OCI-LY7 (cell line): ENCODE measurements at regions not wholly inside any gene's neighbourhood (a gene's known extent, or its start where the extent isn't known, plus 50 kb on each side); places are given as distances from the start of the nearest gene placed in this dataset.

Experiments used
- BruUV-seq: library from RNA; stranded (reverse); fragments of 400-500 nt; replicated peaks from 2 replicates; lab custom pipeline; 2021; lab: Mats Ljungman, UMichigan
- CTCF ChIA-PET: fragments of 300-600 bp; sonication (Branson Sonifier 250); formaldehyde crosslinking; loops from one replicate; lab custom pipeline; 2022; ENCODE audit warnings: antibody characterized with exemption; ENCODE audit not compliant: unreplicated experiment; lab: Charles Lee
- POLR2A ChIA-PET: fragments of 300-600 bp; sonication (Branson Sonifier 250); formaldehyde crosslinking; loops from one replicate; lab custom pipeline; 2022; ENCODE audit warnings: antibody characterized with exemption; lab: Charles Lee
- DNase-seq: peaks from one replicate; pipeline ENCODE4 v3.0.0-alpha.2; 2015; ENCODE audit warnings: low spot score
- H2AFZ ChIP-seq: fragments of 200-600 bp; sonication (generic), shearing (Covaris generic); 2 replicates; pipeline ENCODE4 v1.6.1; 2014; ENCODE audit warnings: mild to moderate bottlenecking, antibody characterized with exemption, low read length, moderate library complexity
- H3K27ac ChIP-seq: fragments of 200-600 bp; sonication (generic); 2 replicates; pipeline ENCODE4 v1.5.1; 2014; ENCODE audit warnings: mixed run types, low read depth, mild to moderate bottlenecking, moderate library complexity, low read length, inconsistent platforms; ENCODE audit not compliant: poor library complexity, severe bottlenecking
- H3K36me3 ChIP-seq: fragments of 200-600 bp; sonication (generic); 2 replicates; pipeline ENCODE4 v1.6.1; 2014; ENCODE audit warnings: mild to moderate bottlenecking, antibody characterized with exemption, low read length, moderate library complexity, mixed read lengths; ENCODE audit not compliant: insufficient read depth
- H3K4me1 ChIP-seq: fragments of 200-600 bp; sonication (generic); 2 replicates; pipeline ENCODE4 v1.5.1; 2014; ENCODE audit warnings: mild to moderate bottlenecking, low read length; ENCODE audit not compliant: insufficient read depth, poor library complexity, severe bottlenecking
- H3K4me2 ChIP-seq: fragments of 200-600 bp; sonication (generic); 2 replicates; pipeline ENCODE4 v1.6.1; 2014; ENCODE audit warnings: mild to moderate bottlenecking, low read length
- H3K4me3 ChIP-seq: fragments of 200-600 bp; sonication (generic); 2 replicates; pipeline ENCODE4 v1.5.1; 2014; ENCODE audit warnings: mild to moderate bottlenecking, low read depth, low read length; ENCODE audit not compliant: poor library complexity, severe bottlenecking
- H3K79me2 ChIP-seq: fragments of 200-600 bp; sonication (generic); 2 replicates; pipeline ENCODE4 v1.6.1; 2016; ENCODE audit warnings: low read depth, mild to moderate bottlenecking, low read length, moderate library complexity, mixed read lengths; ENCODE audit not compliant: insufficient read depth
- H3K9me2 ChIP-seq: fragments of 200-600 bp; sonication (generic); 2 replicates; pipeline ENCODE4 v1.6.1; 2016; ENCODE audit warnings: mild to moderate bottlenecking, low read length, mixed read lengths; ENCODE audit not compliant: insufficient read depth
- H3K9me3 ChIP-seq: fragments of 200-600 bp; sonication (generic); 2 replicates; pipeline ENCODE4 v1.6.1; 2014; ENCODE audit warnings: mild to moderate bottlenecking, mixed run types, low read length, mixed read lengths
- H4K20me1 ChIP-seq: fragments of 200-600 bp; sonication (generic); 2 replicates; pipeline ENCODE4 v1.6.1; 2014; ENCODE audit warnings: mild to moderate bottlenecking, antibody characterized with exemption, low read length, moderate library complexity, mixed read lengths; ENCODE audit not compliant: insufficient read depth
- EZH2phosphoT487 ChIP-seq: fragments of 200-600 bp; sonication (generic); IDR thresholded peaks from 2 replicates; pipeline ENCODE4 v1.6.1; 2018; ENCODE audit warnings: low read depth, borderline replicate concordance, mild to moderate bottlenecking, mixed run types, antibody characterized with exemption, low read length, moderate library complexity, mixed read lengths
- intact Hi-C: fragments of 100-400 bp; cut with micrococcal nuclease; formaldehyde crosslinking; loops from one replicate; pipeline ENCODE4 v1.10.0; 2022; ENCODE audit not compliant: unreplicated experiment
- TF ChIP-seq, protein P1 (sequence below): fragments of 200-600 bp; sonication (generic); conservative IDR thresholded peaks from 2 replicates; pipeline ENCODE4 v1.5.1; 2014; ENCODE audit warnings: mild to moderate bottlenecking, antibody characterized with exemption, low read length, moderate library complexity, mixed read lengths

DNA sequence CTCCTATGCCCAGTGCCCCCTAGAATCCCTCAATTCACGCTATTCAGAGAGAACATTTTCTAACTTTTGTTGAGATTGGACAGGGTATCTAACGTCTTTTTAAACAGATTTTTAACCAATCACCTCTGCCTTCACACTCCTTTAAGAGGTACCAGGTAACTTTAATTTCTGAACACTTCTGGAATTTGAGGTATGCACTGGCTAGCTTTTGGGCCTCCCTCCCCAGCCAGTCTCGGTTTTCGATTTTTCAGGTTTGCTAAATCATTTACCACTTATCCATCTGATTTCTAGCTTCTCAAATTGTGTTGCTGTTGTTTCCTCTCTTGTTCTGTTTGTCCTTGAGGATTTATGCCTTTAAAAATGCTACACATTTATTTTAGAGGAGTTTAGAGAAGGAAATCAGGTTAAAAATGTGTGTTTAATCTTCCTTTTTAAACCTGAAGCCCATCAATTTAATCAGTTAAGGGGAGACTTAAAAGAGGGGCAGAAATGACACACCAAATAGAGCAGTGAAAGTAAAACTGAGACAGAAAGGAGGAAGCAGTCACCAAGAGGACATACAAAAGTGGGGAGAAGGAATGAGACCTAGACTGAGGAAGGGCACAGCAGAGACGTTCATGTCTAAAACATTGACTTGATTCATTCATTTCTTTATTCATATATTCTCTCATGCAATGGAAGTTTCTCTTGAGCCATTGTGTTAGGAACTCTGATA is 139.6 kb upstream of the HTR2A start:
- peak overlapping the region; percentile 22; the same call in 1 of the 2 replicates for H3K4me2 ChIP-seq
- POLR2A ChIA-PET, result no interaction called here
- H3K4me1 ChIP-seq, result no peaks in the 10 kb centered on the region
- H2AFZ ChIP-seq, result peak overlapping the region; percentile 57; the same call in 1 of the 2 replicates
- DNase-seq, result peak; percentile 17
- H3K4me3 ChIP-seq, result no peak overlapping the region
- CTCF ChIA-PET, result no interaction called here
- no peak overlapping the region for H3K27ac ChIP-seq
- H4K20me1 ChIP-seq, result no peaks in the 10 kb centered on the region
- no peaks in the 10 kb centered on the region for H3K79me2 ChIP-seq
- no TSS peak for BruUV-seq
- no peaks in the 10 kb centered on the region for H3K36me3 ChIP-seq
- H3K9me2 ChIP-seq, result no peaks in the 10 kb centered on the region
- H3K9me3 ChIP-seq, result no peaks in the 10 kb centered on the region
- TF ChIP-seq, protein P1, sequence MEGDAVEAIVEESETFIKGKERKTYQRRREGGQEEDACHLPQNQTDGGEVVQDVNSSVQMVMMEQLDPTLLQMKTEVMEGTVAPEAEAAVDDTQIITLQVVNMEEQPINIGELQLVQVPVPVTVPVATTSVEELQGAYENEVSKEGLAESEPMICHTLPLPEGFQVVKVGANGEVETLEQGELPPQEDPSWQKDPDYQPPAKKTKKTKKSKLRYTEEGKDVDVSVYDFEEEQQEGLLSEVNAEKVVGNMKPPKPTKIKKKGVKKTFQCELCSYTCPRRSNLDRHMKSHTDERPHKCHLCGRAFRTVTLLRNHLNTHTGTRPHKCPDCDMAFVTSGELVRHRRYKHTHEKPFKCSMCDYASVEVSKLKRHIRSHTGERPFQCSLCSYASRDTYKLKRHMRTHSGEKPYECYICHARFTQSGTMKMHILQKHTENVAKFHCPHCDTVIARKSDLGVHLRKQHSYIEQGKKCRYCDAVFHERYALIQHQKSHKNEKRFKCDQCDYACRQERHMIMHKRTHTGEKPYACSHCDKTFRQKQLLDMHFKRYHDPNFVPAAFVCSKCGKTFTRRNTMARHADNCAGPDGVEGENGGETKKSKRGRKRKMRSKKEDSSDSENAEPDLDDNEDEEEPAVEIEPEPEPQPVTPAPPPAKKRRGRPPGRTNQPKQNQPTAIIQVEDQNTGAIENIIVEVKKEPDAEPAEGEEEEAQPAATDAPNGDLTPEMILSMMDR, result no peak
- no peak for TF ChIP-seq EZH2phosphoT487
- intact Hi-C loops, result no loop called here

DNA sequence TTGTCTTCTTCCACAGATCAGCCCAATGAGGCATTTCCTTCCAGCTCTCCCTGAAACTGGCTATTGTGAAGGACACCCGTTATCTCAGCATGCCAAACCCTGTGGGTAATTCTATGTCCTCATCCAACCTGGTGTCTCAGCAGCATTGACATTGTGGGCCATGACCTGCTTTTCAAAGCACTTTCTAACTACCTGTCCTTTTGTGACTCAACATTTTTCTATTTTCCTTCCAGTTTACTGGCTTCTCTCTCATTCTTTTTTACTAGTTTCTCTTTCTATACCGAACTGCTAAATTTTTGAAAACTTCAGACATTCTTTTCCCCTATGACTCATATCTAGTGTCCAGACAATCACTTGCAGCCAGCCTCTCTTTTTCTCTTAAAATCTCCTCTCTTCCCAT is 136.4 kb upstream of the HTR2A start:
- Histone ChIP-seq H3K9me3 (no peaks in the 10 kb centered on the region), H3K36me3 (no peaks in the 10 kb centered on the region), H3K27ac (no peak overlapping the region), H2AFZ (no peak overlapping the region), H3K4me2 (no peak overlapping the region), H3K4me3 (no peak overlapping the region), H4K20me1 (no peaks in the 10 kb centered on the region), H3K4me1 (no peaks in the 10 kb centered on the region), H3K79me2 (no peaks in the 10 kb centered on the region), H3K9me2 (no peaks in the 10 kb centered on the region)
- DNase-seq, result no peak
- intact Hi-C loops, result no loop called here
- ChIA-PET POLR2A (no interaction called here), CTCF (no interaction called here)
- no TSS peak for BruUV-seq
- TF ChIP-seq, protein P1, result no peak
- no peak for TF ChIP-seq EZH2phosphoT487

DNA sequence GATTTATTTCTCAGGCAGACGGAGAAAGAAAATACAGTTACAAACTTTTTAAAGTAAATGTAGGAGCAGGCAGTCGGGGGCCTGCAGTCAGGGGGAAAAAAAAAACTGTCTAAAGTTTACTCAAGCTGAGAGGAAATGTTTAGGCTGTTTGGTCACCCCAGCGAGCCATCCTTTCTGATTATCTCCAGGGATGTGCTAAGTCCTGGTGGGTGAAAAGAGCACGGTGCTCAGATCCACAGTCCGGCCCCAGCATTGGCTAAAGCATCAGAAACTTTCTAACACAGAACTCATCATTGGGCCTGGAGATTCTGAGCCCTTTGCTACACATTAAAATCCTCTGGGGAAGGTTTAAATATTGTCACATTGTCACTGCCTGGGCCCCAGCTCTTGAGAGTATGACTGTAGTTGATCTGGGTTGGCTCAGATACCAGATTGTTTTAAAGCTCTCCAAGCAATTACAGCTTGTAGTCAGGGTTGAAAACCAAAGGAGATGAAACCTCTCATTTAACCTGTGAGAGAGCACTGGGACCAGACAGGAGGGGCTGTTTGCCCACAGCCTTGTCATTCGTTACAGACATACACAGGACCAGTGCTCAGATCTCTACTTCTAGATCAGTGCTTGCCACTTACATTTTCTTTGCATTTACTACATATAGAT is 131.1 kb upstream of the HTR2A start:
- Histone ChIP-seq H3K36me3 (no peaks in the 10 kb centered on the region), H3K9me2 (no peaks in the 10 kb centered on the region), H3K4me1 (peaks cover 7% of the 10 kb centered on the region), H3K79me2 (no peaks in the 10 kb centered on the region), H3K4me2 (no peak overlapping the region), H3K4me3 (no peak overlapping the region), H2AFZ (no peak overlapping the region), H3K27ac (no peak overlapping the region), H3K9me3 (no peaks in the 10 kb centered on the region), H4K20me1 (no peaks in the 10 kb centered on the region)
- intact Hi-C loops, result no loop called here
- no TSS peak for BruUV-seq
- TF ChIP-seq, protein P1, result no peak
- no peak for TF ChIP-seq EZH2phosphoT487
- CTCF ChIA-PET, result no interaction called here
- no peak for DNase-seq
- POLR2A ChIA-PET, result interaction anchor here (0.9 kb wide), 1 partner anchor 54 kb away, joined by 3 read pairs; no protein-coding TSS in a partner anchor
